Fibroblast of the aortic adventitia (primary cell): ENCODE measurements at regions not wholly inside any gene's neighbourhood (a gene's known extent, or its start where the extent isn't known, plus 50 kb on each side); places are given as distances from the start of the nearest gene placed in this dataset.
A peak's percentile ranks its signal among the peaks of the same experiment; 100 is the strongest.

Experiments used
- DNase-seq: peaks from one replicate; pipeline ENCODE4 v3.0.0-alpha.2; 2010; ENCODE audit warnings: low read depth
- H3K4me3 ChIP-seq: 2 replicates; pipeline ENCODE4 v1.5.1; 2011; ENCODE audit warnings: low read depth, mild to moderate bottlenecking, control low read depth, low read length, moderate library complexity
- CTCF ChIP-seq: IDR thresholded peaks from 2 replicates; pipeline ENCODE4 v1.5.1; 2011; ENCODE audit warnings: mild to moderate bottlenecking, low read length, control low read depth, inconsistent platforms; ENCODE audit not compliant: insufficient read depth

DNA sequence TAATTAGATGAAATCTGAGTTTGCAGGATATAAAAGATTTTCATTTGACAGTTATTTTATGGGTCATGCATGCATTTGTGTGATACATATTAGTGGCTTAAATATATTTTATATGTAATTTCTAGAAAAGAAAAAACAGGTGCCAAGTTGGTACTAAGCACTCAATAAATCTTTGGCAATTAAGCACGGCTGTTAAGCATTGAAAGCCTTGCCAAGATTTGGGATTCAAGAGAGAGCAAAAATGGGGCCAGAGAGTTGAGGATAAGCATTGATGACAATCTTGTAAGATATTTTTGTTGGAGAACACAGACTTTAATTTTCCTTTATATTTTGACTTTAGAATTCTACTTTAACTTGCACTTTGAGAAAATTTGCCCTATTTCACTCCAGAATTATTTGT is 249.8 kb upstream of the MAD2L1 start:
- no peak for TF ChIP-seq CTCF
- H3K4me3 ChIP-seq: no peak overlapping the region
- DNase-seq: no peak

GRCh38 chr4:120314969-120315368 is 248.3 kb upstream of the MAD2L1 start:
- H3K4me3 ChIP-seq: no peak overlapping the region
- no peak for DNase-seq
- TF ChIP-seq CTCF: no peak

- peak; percentile 19 for DNase-seq
- no peak overlapping the region for H3K4me3 ChIP-seq
- TF ChIP-seq CTCF: no peak
These were observed 238.2 kb upstream of the MAD2L1 start for GRCh38 chr4:120304801-120305200.

DNA sequence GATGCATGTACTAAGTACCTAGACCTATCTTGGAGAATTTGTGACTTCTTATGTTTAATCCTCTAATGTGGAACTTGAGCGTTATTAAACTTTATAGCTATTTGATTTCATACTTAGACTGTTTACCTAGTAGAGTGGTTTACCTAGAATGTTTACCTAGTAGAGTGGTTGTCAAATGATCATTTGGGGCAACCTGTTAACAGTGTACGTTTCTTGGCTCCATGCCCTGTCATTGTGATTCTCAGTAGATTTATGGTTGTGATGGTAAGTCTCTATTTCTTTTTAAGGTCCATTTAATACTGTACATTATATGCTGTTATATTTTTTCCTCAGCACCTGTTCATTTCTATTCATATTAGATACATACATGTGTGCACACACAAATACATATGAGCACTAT is 233.0 kb upstream of the MAD2L1 start:
- no peak overlapping the region for H3K4me3 ChIP-seq
- no peak for TF ChIP-seq CTCF
- DNase-seq: no peak

- H3K4me3 ChIP-seq: no peak overlapping the region
- DNase-seq: peak; percentile 84
- no peak for TF ChIP-seq CTCF
These were observed 226.7 kb upstream of the MAD2L1 start for GRCh38 chr4:120293341-120293740.

- no peak for DNase-seq
- no peak overlapping the region for H3K4me3 ChIP-seq
- no peak for TF ChIP-seq CTCF
These were observed 224.9 kb upstream of the MAD2L1 start for GRCh38 chr4:120291541-120291940.

DNA sequence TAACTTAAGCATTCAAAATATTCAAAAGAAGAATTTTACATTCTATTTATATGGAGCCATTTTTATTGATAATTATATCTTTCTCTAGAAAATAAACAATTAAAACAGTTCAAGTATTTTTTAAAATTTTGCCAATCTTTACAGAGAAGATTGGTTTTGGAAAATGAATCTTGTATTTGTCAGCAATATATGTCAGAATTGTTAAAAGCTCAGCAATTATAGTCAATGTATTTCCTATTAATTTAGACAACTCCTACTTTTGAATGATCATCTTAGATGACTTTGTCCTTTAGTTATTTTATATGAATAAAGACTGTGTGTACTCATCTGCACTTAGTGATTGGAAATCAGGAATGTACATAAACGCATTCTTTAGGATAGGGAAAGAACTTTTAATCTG is 223.9 kb upstream of the MAD2L1 start:
- TF ChIP-seq CTCF: no peak
- DNase-seq: no peak

More for the DNA sequence above, 223.9 kb upstream of the MAD2L1 start:
- H3K4me3 ChIP-seq: no peak overlapping the region
